Hematopoietic multipotent progenitor cell treated with erythropoietin and hydrocortisone succinate and interleukin-3 and kit ligand, for 15 days (in vitro differentiated cells): ENCODE measurements at regions not wholly inside any gene's neighbourhood (a gene's known extent, or its start where the extent isn't known, plus 50 kb on each side); places are given as distances from the start of the nearest gene placed in this dataset.

Experiments
- DNase-seq: peaks from one replicate; pipeline ENCODE4 v3.0.0-alpha.2; 2015; ENCODE audit warnings: low spot score

GRCh38 chr11:93963072-93963471 is 58.1 kb upstream of the HEPHL1 start:
- DNase-seq, result no peak

- no peak for DNase-seq
Measured at GRCh38 chr11:93967258-93967657, 53.9 kb upstream of the HEPHL1 start.

- DNase-seq, result no peak
Measured at GRCh38 chr11:93967944-93968343, 53.2 kb upstream of the HEPHL1 start.

- DNase-seq, result no peak
Measured at GRCh38 chr11:93969925-93970922, 50.9 kb upstream of the HEPHL1 start.
